Esophagus muscularis mucosa (tissue), 4 donors: ENCODE measurements at regions not wholly inside any gene's neighbourhood (a gene's known extent, or its start where the extent isn't known, plus 50 kb on each side); places are given as distances from the start of the nearest gene placed in this dataset.

Experiments used
- DNase-seq: peaks from one replicate; pipeline ENCODE4 v3.0.0-alpha.2; 2017; ENCODE audit errors: extremely low spot score
- H3K27ac ChIP-seq, 4 donors: fragments of 200-600 bp; sonication (generic); replicated peaks in 1 of 4; 1 replicate in 3 of 4; 2 replicates in 1 of 4; pipeline ENCODE4 v1.5.1; 2016 to 2019; ENCODE audit warnings: mild to moderate bottlenecking in 1 of 4
- H3K27me3 ChIP-seq, 4 donors: fragments of 200-600 bp; sonication (generic); one replicate each; pipeline versions ENCODE4 v1.5.1 to v1.6.0; 2016 to 2019
- H3K36me3 ChIP-seq, 4 donors: fragments of 200-600 bp; sonication (generic); one replicate each; pipeline ENCODE4 v1.5.1; 2016 to 2019
- H3K4me1 ChIP-seq, 4 donors: fragments of 200-600 bp; sonication (generic); one replicate each; pipeline ENCODE4 v1.5.1; 2016 to 2019
- H3K4me3 ChIP-seq, 4 donors: fragments of 200-600 bp; sonication (generic); 1 replicate in 2 of 4; 2 replicates in 2 of 4; pipeline ENCODE4 v1.5.1; 2016 to 2019; ENCODE audit warnings: mild to moderate bottlenecking in 4 of 4, moderate library complexity in 1 of 4
- H3K9me3 ChIP-seq, 4 donors: fragments of 200-600 bp; sonication (generic); 1 replicate in 3 of 4; 2 replicates in 1 of 4; pipeline ENCODE4 v1.5.1; 2016 to 2019
- CTCF ChIP-seq, 3 experiments: fragments of 200-600 bp in 2 of 3; fragments of 450-650 bp in 1 of 3; sonication (generic) in 2 of 3; IDR thresholded peaks; one replicate each; pipeline ENCODE4 v1.5.1; 2017 to 2019; ENCODE audit warnings: antibody characterized with exemption in 3 of 3, mild to moderate bottlenecking in 2 of 3, moderate library complexity in 1 of 3
- EP300 ChIP-seq: sonication (generic); formaldehyde crosslinking; IDR thresholded peaks from one replicate; pipeline ENCODE4 v1.6.1; 2017; ENCODE audit warnings: antibody characterized with exemption
- POLR2A ChIP-seq: fragments of 450-650 bp; IDR thresholded peaks from one replicate; pipeline ENCODE4 v1.6.1; 2017; ENCODE audit warnings: antibody characterized with exemption, moderate library complexity, mild to moderate bottlenecking, low read depth
- POLR2AphosphoS5 ChIP-seq, 2 donors: sonication (generic); formaldehyde crosslinking; IDR thresholded peaks; one replicate each; pipeline ENCODE4 v1.6.1; 2017; ENCODE audit warnings: antibody characterized with exemption in 2 of 2
- WGBS: methylation state at CpG from one replicate; pipeline ENCODE4 v1.1.5; 2018; 5-methylcytosine and 5-hydroxymethylcytosine counted together
- intact Hi-C: fragments of 100-400 bp; cut with DNase I; formaldehyde crosslinking; loops from one replicate; pipeline ENCODE4 v1.15.1; 2023

DNA sequence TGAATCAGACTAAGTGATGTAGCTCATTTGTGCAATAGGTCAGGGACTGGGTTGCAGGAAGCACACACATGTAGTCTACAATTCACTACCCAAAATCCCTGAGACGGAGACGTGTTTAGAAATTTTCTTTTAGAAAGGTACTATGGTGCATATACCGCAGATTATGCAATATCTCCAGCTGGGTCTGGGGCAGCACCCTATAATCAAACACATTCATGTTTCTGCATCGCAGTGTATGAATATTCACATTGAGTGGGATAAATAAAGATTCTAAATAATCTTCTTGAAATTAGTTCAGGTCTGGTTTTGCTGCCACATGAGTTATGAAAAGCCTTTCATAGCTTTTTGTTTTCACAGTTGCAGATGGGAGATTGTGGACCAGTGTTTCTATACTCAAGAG lies 395.7 kb upstream of the FANCL start:
- Histone ChIP-seq H3K27ac (no peak overlapping the region), H3K4me1 (no peaks in the 10 kb centered on the region), H3K4me3 (no peak overlapping the region), H3K27me3 (peaks cover 0 to 3% (median 0%) of the 10 kb centered on the region in 4 donors), H3K36me3 (no peaks in the 10 kb centered on the region), H3K9me3 (no peaks in the 10 kb centered on the region)
- no peak for TF ChIP-seq CTCF (IDR thresholded peaks at IDR 0.05)
- TF ChIP-seq EP300: no peak
- no peak for TF ChIP-seq POLR2AphosphoS5 (IDR thresholded peaks at IDR 0.05)
- no peak for TF ChIP-seq POLR2A
- intact Hi-C loops: no loop called here
- no peak for DNase-seq
- WGBS: 94% methylated on average over 4 of the region's 4 CpGs

DNA sequence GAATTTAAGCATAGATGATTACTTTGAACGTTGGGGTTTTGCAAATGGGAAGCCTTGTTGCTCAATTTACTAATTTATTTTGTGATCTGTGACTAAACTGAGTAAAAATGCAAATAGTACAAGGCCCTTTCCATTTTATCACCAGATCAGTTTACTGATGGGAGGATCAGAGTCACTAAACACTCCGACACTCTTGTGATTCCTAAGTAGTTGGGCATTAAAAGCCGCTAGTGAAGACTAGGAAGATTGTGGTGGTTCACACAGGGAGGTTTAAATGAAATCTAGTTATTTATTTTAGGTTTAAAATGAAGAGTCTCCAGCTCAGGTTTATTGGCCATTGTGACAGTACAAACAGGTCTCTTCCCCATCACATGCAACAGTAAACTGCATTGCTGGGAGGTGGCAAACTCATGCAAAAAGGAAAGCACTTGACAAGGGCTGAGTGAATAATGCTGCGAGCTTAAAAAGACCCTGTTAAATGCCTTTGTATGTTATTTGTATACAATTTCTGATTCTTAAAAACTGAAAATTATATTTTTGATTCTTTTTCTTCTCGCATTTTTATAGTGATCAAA lies 394.8 kb upstream of the FANCL start:
- no peaks in the 10 kb centered on the region for H3K36me3 ChIP-seq
- 90% methylated on average over 5 of the region's 5 CpGs for WGBS
- TF ChIP-seq CTCF (IDR thresholded peaks at IDR 0.05): no peak
- TF ChIP-seq EP300: no peak
- TF ChIP-seq POLR2A: no peak
- no peak for TF ChIP-seq POLR2AphosphoS5 (IDR thresholded peaks at IDR 0.05)
- H3K27ac ChIP-seq: no peak overlapping the region
- H3K4me1 ChIP-seq: no peaks in the 10 kb centered on the region
- DNase-seq: no peak
- intact Hi-C loops: no loop called here
- H3K4me3 ChIP-seq: no peak overlapping the region
- H3K9me3 ChIP-seq: no peaks in the 10 kb centered on the region
- peaks cover 0 to 3% (median 0%) of the 10 kb centered on the region in 4 donors for H3K27me3 ChIP-seq

- no peaks in the 10 kb centered on the region for H3K9me3 ChIP-seq
- H3K27me3 ChIP-seq: no peaks in the 10 kb centered on the region
- no peaks in the 10 kb centered on the region for H3K36me3 ChIP-seq
- no peaks in the 10 kb centered on the region for H3K4me1 ChIP-seq
- intact Hi-C loops: no loop called here
- 86% methylated on average over 4 of the region's 4 CpGs for WGBS
- no peak overlapping the region for H3K4me3 ChIP-seq
- no peak for DNase-seq
- TF ChIP-seq CTCF (IDR thresholded peaks at IDR 0.05): no peak
- TF ChIP-seq POLR2AphosphoS5 (IDR thresholded peaks at IDR 0.05): no peak
- TF ChIP-seq EP300: no peak
- no peak for TF ChIP-seq POLR2A
- no peak overlapping the region for H3K27ac ChIP-seq
These were observed 393.7 kb upstream of the FANCL start for GRCh38 chr2:58634653-58635370.

- no peak overlapping the region for H3K4me3 ChIP-seq
- TF ChIP-seq POLR2A (no peak), POLR2AphosphoS5 (IDR thresholded peaks at IDR 0.05) (no peak), EP300 (no peak), CTCF (IDR thresholded peaks at IDR 0.05) (no peak)
- H3K27me3 ChIP-seq: no peaks in the 10 kb centered on the region
- WGBS: 66% methylated on average over 3 of the region's 3 CpGs
- no peaks in the 10 kb centered on the region for H3K4me1 ChIP-seq
- H3K36me3 ChIP-seq: no peaks in the 10 kb centered on the region
- DNase-seq: no peak
- H3K27ac ChIP-seq: no peak overlapping the region
- intact Hi-C loops: no loop called here
- H3K9me3 ChIP-seq: no peaks in the 10 kb centered on the region
These were observed 392.7 kb upstream of the FANCL start for GRCh38 chr2:58633613-58634365.
